Astrocyte of the cerebellum (primary cell): ENCODE measurements at regions not wholly inside any gene's neighbourhood (a gene's known extent, or its start where the extent isn't known, plus 50 kb on each side); places are given as distances from the start of the nearest gene placed in this dataset.

ENCODE experiments used
- DNase-seq: peaks from one replicate; pipeline ENCODE4 v3.0.0-alpha.2; 2011; ENCODE audit warnings: low read depth
- H3K4me3 ChIP-seq: 2 replicates; pipeline ENCODE4 v1.5.1; 2011; ENCODE audit warnings: mild to moderate bottlenecking, low read depth, low read length, moderate library complexity
- in situ Hi-C: cut with HindIII; loops from 2 replicates; pipeline ENCODE4 v1.10.0; 2017; ENCODE audit warnings: low sequenced_read_pairs
- TF ChIP-seq, protein P1 (sequence below): IDR thresholded peaks from 2 replicates; pipeline ENCODE4 v1.5.1; 2012; ENCODE audit warnings: low read length, low read depth, moderate library complexity, mild to moderate bottlenecking; ENCODE audit errors: missing control alignments

DNA sequence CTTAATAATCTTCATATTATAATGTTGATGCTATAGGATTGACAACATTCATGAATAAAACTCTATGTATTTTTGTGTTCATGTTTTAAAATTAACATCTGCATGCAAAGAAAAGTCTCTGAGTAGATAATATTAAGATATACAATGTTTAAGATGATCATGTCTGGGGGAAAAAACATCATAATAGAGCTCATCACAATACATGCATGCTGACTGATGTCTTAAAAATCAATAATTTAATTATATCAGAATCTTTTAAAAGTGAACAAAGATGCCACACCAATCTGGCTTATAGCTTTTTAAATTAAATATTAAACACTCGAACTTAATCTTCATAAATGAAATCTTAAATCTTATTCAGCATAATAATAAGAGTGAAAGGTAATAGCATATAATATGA, 933.9 kb upstream of the MIR17HG start:
- in situ Hi-C loops: no loop called here
- DNase-seq: no peak
- TF ChIP-seq, protein P1, sequence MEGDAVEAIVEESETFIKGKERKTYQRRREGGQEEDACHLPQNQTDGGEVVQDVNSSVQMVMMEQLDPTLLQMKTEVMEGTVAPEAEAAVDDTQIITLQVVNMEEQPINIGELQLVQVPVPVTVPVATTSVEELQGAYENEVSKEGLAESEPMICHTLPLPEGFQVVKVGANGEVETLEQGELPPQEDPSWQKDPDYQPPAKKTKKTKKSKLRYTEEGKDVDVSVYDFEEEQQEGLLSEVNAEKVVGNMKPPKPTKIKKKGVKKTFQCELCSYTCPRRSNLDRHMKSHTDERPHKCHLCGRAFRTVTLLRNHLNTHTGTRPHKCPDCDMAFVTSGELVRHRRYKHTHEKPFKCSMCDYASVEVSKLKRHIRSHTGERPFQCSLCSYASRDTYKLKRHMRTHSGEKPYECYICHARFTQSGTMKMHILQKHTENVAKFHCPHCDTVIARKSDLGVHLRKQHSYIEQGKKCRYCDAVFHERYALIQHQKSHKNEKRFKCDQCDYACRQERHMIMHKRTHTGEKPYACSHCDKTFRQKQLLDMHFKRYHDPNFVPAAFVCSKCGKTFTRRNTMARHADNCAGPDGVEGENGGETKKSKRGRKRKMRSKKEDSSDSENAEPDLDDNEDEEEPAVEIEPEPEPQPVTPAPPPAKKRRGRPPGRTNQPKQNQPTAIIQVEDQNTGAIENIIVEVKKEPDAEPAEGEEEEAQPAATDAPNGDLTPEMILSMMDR: no peak
- H3K4me3 ChIP-seq: no peak overlapping the region

DNA sequence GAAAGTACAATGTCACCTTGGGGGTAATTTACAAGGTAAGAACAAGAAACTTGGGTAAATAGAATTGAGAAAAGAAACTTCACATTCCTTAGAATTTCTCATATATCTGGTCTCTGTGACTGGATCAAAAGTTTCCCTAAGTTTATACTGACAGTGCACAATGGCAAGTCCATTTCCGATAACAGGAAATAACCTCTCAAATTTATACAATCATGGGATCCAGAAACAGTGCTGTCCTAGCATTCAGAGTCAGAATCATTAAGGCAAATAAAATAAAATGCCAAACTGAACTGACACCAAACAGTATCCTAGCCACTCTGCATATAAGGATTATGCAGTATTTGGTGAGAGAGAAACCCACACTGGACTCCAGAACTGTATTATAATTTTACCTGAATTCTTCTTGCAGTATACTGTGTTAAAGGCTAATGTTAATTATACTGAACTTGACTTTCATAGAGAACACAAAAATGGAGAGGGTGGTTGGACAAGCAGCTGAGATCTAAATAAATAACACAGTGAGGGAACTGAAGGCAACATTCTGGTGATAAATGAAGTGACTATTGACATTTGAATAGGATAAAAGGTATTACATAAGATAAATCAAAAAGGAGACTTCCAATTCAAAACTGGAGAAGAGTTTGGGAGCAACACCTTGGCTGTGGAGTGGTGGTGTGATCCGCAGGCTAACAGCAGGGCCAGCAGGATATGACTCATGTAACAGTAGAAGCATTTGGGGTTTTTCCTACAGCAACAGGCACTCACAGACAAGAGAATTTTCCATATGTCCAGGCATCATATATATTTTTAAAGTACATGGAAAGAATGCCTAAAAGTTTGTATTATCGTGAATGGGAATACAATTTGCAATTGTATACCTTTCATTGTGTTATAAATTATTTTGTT, 932.5 kb upstream of the MIR17HG start:
- no peak overlapping the region for H3K4me3 ChIP-seq
- TF ChIP-seq, protein P1: no peak
- in situ Hi-C loops: no loop called here
- peak; percentile 44 for DNase-seq

DNA sequence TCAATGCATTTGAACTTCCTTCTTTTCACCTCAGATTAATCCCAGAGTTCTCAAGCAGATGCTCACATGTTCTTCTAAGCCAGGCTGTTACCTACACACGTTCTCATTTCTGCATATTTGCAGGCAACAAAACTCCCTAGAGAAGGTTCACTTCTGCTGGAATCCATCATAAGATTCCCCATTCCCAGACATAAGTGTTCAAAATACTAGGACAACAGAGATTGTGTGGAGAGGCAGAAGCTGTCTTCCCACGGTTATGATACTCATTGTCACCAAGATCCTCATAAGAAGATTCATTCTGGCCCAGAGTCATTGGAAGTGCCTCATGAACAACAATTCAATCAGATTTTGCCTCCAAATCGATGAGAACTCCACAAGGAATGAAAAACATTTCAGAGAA, 931.6 kb upstream of the MIR17HG start:
- in situ Hi-C loops: no loop called here
- no peak for DNase-seq
- H3K4me3 ChIP-seq: no peak overlapping the region
- TF ChIP-seq, protein P1: no peak

DNA sequence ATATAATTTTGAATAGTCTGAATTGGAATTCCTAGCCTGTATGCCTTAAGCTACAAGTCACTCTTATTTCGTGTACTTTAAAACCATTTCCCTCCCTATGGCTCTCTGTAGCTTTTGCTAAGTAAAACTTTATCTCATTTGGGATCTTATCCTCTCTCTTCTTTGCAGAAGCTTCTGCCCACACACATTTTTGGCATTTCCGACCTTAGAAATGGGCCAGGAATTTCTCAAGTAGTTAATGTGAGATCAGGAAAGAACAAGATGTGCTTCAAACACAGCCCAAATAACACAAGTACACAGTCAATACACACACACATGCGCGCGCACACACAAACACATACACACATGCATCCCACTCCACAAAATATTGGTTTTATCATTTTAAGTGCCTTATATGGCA, 931.0 kb upstream of the MIR17HG start:
- no peak for DNase-seq
- TF ChIP-seq, protein P1: no peak
- no peak overlapping the region for H3K4me3 ChIP-seq
- in situ Hi-C loops: no loop called here

DNA sequence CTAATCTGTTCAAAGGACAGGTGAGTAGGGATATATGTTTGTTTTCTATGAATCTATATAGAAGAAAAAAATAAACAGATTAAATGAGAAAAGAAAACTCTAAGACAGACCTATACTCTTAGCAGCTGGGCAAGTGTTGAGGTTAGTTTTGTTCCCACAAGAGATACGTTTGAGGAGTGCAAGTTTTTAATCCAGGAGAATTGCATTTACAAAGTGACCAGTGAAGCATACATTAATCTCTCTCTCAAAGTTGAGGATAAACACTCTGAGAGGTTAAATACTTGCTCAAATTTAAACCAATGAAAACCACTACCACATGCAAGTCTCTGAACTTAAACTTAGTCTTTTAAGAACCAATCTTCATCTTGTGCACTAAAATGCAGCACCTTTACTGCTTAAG, 930.5 kb upstream of the MIR17HG start:
- in situ Hi-C loops: no loop called here
- TF ChIP-seq, protein P1: no peak

DNA sequence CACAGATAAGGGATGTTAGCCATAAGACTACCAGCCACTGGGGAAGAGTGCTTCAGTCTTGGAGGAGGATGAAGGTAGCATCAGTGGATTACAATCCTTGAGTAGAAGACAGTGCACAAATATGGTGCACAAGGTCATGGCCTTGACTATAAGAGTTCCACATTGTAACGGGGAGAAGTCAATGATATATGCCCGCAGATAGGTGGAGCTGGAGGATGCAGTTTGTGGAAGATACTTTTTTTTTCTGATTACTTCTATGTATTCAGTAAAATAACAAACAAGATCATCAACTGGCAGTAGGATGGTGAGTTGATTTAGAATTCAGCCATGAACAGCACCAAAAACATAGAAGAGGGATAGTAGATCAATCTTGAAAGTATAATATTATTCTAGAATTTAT, 926.8 kb upstream of the MIR17HG start:
- no peak for DNase-seq
- H3K4me3 ChIP-seq: no peak overlapping the region
- TF ChIP-seq, protein P1: no peak
- in situ Hi-C loops: no loop called here

More for the DNA sequence above, 930.5 kb upstream of the MIR17HG start:
- DNase-seq: no peak
- no peak overlapping the region for H3K4me3 ChIP-seq
